Sigmoid colon (tissue), 4 donors: ENCODE measurements at regions not wholly inside any gene's neighbourhood (a gene's known extent, or its start where the extent isn't known, plus 50 kb on each side); places are given as distances from the start of the nearest gene placed in this dataset.

Experiments
- CTCF ChIP-seq, 4 experiments: fragments of 450-650 bp in 3 of 4; fragments of 200-600 bp in 1 of 4; IDR thresholded peaks; one replicate each; pipeline ENCODE4 v1.5.1; 2016 to 2019; ENCODE audit warnings: antibody characterized with exemption in 4 of 4, mild to moderate bottlenecking in 3 of 4, moderate library complexity in 2 of 4
- EP300 ChIP-seq, 4 donors: sonication (generic); formaldehyde crosslinking; IDR thresholded peaks; one replicate each; pipeline ENCODE4 v1.6.1; 2017; ENCODE audit warnings: antibody characterized with exemption in 4 of 4
- POLR2A ChIP-seq, 2 donors: fragments of 450-650 bp; IDR thresholded peaks; one replicate each; pipeline ENCODE4 v1.6.1; 2016; ENCODE audit warnings: antibody characterized with exemption in 2 of 2, mild to moderate bottlenecking in 2 of 2, moderate library complexity in 2 of 2
- POLR2AphosphoS5 ChIP-seq, 4 donors: sonication (generic); formaldehyde crosslinking; IDR thresholded peaks; one replicate each; pipeline ENCODE4 v1.6.1; 2017; ENCODE audit warnings: antibody characterized with exemption in 4 of 4

- TF ChIP-seq CTCF (IDR thresholded peaks at IDR 0.05) (no peak), POLR2A (IDR thresholded peaks at IDR 0.05) (no peak), POLR2AphosphoS5 (IDR thresholded peaks at IDR 0.05) (no peak), EP300 (IDR thresholded peaks at IDR 0.05) (no peak)
Measured at GRCh38 chr14:87175175-87175574, 817.8 kb downstream of the GALC start.
